Heart right ventricle (tissue), 16 donors: ENCODE measurements at regions not wholly inside any gene's neighbourhood (a gene's known extent, or its start where the extent isn't known, plus 50 kb on each side); places are given as distances from the start of the nearest gene placed in this dataset.

ENCODE experiments used
- ATAC-seq, 8 donors: fragments of 200-7000 bp; cut with Tn5 transposase; one replicate each; pipeline ENCODE4 v1.9.1; 2020; ENCODE audit warnings: mild to moderate bottlenecking in 8 of 8, moderate library complexity in 8 of 8, moderate number of reproducible peaks in 1 of 8
- DNase-seq, 2 donors: peaks; one replicate each; pipeline ENCODE4 v3.0.0-alpha.2; 2020
- H3K27ac ChIP-seq, 10 donors: fragments of 200-600 bp; sonication (generic) in 2 of 10; one replicate each; pipeline versions ENCODE4 v1.5.0 to v1.8.0; 2020 to 2022; ENCODE audit warnings: mild to moderate bottlenecking in 3 of 10
- H3K27me3 ChIP-seq, 7 donors: fragments of 200-600 bp; one replicate each; pipeline ENCODE4 v1.8.0; 2021 to 2022; ENCODE audit warnings: mild to moderate bottlenecking in 2 of 7
- H3K36me3 ChIP-seq, 9 donors: fragments of 200-600 bp; sonication (generic) in 1 of 9; one replicate each; pipeline versions ENCODE4 v1.5.0 to v1.8.0; 2020 to 2022; ENCODE audit warnings: mild to moderate bottlenecking in 2 of 9
- H3K4me1 ChIP-seq, 9 donors: fragments of 200-600 bp; sonication (generic) in 1 of 9; one replicate each; pipeline versions ENCODE4 v1.5.0 to v1.8.0; 2020 to 2022; ENCODE audit warnings: mild to moderate bottlenecking in 4 of 9
- H3K4me3 ChIP-seq, 10 donors: fragments of 200-600 bp; sonication (generic) in 2 of 10; one replicate each; pipeline versions ENCODE4 v1.5.0 to v1.8.0; 2020 to 2022; ENCODE audit warnings: mild to moderate bottlenecking in 7 of 10, moderate library complexity in 2 of 10
- H3K9me3 ChIP-seq, 11 donors: fragments of 200-600 bp in 10 of 11; sonication (generic) in 2 of 11; one replicate each; pipeline versions ENCODE4 v1.5.0 to v1.8.0; 2013 to 2022; ENCODE audit warnings: mild to moderate bottlenecking in 2 of 11, control low read depth in 1 of 11, moderate library complexity in 1 of 11
- WGBS, 2 donors: extraction: QIAGEN DNeasy Blood & Tissue Kit; methylation state at CpG; one replicate each; pipeline ENCODE4 v1.1.7; 2013; ENCODE audit warnings: inconsistent platforms in 1 of 2; 5-methylcytosine and 5-hydroxymethylcytosine counted together
- intact Hi-C, 10 donors: fragments of 100-400 bp; cut with DNase I; formaldehyde crosslinking; loops; one replicate each; pipeline versions ENCODE4 v1.11.1 to v1.14.2; 2022
- TF ChIP-seq, protein P1 (sequence below), 9 donors: fragments of 200-600 bp; sonication (generic) in 2 of 9; IDR thresholded peaks; one replicate each; pipeline versions ENCODE4 v1.5.0 to v1.8.0; 2021 to 2022; ENCODE audit warnings: antibody characterized with exemption in 9 of 9, mild to moderate bottlenecking in 5 of 9, moderate library complexity in 1 of 9
- donor health status: Arrhythmogenic right ventricular cardiomyopathy.
- donor health status: ischemic (EF 13 %, LVEDD 7.1; RV severe dilation, severe dysfunction).
- donor health status: healthy with polysubstance abuse.
- donor health status: DM: no; HTN: yes; CAD: no.
- donor health status: DM: no; HTN: no; CAD: no.
- donor health status: ischemic (EF 25% LVEDD 6.9; RV normal size, moderate dysfunction).
- donor health status: ischemic (EF 25% LVEDD 5.7; RV mildly dilated, moderate dysfunction).
- donor health status: healthy.
- donor health status: DM: yes; HTN: yes; CAD: no.
- donor health status: Ischemic cardiomyopathy.
- donor health status: ischemic (EF 35%, LVEDD 5.7; RV mildly dilated, moderate dysfunction).
- donor health status: nonischemic (EF 11% LVEDD 7.7; RV severe dilation, severe dysfunction).
- donor health status: DM: yes; HTN: yes; CAD: no.
- donor health status: PGD.
- donor health status: ischemic (EF 29% LVEDD 5.4; RV normal size, mild dysfunction).
- donor health status: nonischemic (EF 23%, LVEDD 6.1; RV moderate dilation, normal function).

DNA sequence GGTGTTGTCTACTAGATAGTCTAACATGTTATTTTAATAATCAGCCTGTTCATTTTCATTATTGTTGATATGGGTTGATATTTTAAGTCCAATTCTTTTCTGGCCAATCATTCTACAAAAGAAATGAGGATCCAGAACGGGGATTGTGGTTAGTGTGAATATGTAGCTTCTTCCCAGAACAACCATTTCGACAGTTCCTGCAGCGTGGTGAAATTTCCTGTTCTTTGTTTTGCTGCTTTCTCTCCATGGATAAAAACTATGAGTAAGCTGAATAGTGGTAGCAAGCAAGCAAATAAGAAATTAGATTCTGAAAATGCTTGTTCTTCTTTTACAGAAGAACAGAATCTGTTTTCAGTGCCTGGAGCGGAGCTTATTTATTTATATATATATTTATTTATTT lies 65.5 kb upstream of the F13A1 start:
- TF ChIP-seq, protein P1, sequence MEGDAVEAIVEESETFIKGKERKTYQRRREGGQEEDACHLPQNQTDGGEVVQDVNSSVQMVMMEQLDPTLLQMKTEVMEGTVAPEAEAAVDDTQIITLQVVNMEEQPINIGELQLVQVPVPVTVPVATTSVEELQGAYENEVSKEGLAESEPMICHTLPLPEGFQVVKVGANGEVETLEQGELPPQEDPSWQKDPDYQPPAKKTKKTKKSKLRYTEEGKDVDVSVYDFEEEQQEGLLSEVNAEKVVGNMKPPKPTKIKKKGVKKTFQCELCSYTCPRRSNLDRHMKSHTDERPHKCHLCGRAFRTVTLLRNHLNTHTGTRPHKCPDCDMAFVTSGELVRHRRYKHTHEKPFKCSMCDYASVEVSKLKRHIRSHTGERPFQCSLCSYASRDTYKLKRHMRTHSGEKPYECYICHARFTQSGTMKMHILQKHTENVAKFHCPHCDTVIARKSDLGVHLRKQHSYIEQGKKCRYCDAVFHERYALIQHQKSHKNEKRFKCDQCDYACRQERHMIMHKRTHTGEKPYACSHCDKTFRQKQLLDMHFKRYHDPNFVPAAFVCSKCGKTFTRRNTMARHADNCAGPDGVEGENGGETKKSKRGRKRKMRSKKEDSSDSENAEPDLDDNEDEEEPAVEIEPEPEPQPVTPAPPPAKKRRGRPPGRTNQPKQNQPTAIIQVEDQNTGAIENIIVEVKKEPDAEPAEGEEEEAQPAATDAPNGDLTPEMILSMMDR (IDR thresholded peaks at IDR 0.05): no peak
- H3K4me1 ChIP-seq: peaks cover 0 to 31% (median 0%) of the 10 kb centered on the region in 9 donors
- 66 to 69% methylated on average over 4 of the region's 4 CpGs for WGBS, 2 donors
- intact Hi-C loops: no loop called here
- no peaks in the 10 kb centered on the region for H3K9me3 ChIP-seq
- peak in 2 of 8 donors; percentile 20 to 47 for ATAC-seq
- peak overlapping the region in 2 of 10 donors; percentile 28 to 83 for H3K27ac ChIP-seq
- H3K27me3 ChIP-seq: no peaks in the 10 kb centered on the region
- no peak for DNase-seq
- no peak overlapping the region for H3K4me3 ChIP-seq
- no peaks in the 10 kb centered on the region for H3K36me3 ChIP-seq

DNA sequence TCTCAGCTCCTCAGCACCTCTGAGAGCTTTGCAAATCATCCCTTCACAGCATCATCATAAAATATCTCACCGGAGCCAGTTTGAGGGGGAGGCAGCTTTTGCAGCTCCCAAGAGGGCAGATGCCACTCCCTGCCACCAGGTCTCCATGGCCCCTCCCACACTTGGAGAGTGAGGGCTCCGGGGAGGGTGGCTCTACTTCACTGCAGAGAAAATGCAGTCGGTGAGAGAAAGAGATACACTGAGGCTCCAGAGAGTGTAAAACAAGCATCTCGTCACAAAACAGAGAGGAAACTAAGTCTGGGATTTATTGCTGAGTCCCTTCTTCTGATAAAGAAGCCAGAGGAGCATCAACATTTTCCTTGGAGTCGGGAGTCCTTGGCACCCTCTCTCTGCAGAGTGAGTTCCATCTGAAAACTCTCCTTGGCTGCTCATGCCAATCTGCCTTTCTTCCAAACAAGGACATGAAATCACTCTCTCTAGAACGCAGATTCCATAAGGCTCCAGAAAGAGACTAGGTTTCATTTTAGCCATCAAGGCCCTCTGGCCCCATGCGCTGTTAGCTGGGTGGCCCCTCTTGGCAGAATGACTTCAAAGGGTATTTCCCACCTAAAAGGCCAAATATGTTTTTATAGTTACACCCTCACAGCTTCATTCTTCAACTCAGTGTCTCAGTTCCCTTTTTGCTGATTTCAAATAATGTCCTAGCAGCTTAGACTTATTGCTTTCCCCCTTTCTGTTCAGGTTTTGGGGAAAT lies 70.6 kb upstream of the F13A1 start:
- TF ChIP-seq, protein P1 (IDR thresholded peaks at IDR 0.05): no peak
- WGBS, 2 donors: 59 to 69% methylated on average over 7 of the region's 7 CpGs
- H3K4me3 ChIP-seq: no peak overlapping the region
- H3K27me3 ChIP-seq: no peaks in the 10 kb centered on the region
- H3K4me1 ChIP-seq: peaks cover 0 to 42% (median 5%) of the 10 kb centered on the region in 9 donors
- H3K9me3 ChIP-seq: no peaks in the 10 kb centered on the region
- ATAC-seq (no peak), DNase-seq (no peak)
- H3K36me3 ChIP-seq: no peaks in the 10 kb centered on the region
- peak overlapping the region in 1 of 10 donors; percentile 16 for H3K27ac ChIP-seq
- intact Hi-C loops: loop anchor here in 1 of 10 donors (10.0 kb wide), 1 partner anchor 76 kb away; no protein-coding TSS in a partner anchor

DNA sequence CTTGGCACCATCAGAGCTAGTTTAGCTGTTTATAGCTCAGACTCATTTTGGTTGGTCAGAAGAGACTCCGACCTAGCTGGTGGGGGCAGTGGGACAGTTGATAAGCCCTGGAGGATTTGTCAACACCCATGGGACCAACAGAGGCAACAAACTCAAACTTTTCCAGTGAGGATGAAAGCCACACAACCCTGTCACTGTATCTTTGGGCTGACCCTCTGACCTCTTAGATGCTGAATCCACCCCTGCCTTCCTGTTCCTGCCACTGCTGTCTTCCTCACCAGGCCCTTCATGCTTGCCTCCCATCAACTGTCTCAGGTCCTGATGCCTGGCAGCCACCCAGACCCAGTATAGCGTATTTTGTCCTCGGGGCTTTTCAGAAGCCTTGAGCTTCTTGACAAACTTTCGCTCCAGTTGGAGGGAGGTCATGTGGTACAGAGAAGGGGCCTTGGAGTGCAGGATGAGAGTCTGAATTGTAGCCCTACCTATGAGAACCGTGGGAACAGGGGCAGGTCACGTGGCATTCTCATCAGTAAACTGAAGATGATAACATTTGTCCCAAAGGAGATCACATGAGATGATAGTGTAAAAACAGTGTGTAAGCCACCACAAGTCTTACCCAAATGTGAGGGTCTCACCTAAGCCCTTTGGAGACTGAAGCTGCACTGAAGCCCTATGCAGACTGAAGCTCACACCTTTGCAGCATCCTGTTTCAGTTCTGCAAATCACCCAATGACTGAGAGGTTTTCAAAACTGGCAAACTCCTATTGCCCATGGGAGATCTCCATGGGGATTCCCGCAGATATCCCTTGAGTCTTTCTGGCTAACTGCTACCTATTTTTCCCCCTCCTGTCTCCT lies 72.0 kb upstream of the F13A1 start:
- Histone ChIP-seq H3K27ac (no peak overlapping the region), H3K4me1 (peaks cover 0 to 38% (median 5%) of the 10 kb centered on the region in 9 donors), H3K36me3 (no peaks in the 10 kb centered on the region), H3K4me3 (no peak overlapping the region), H3K27me3 (no peaks in the 10 kb centered on the region), H3K9me3 (no peaks in the 10 kb centered on the region)
- intact Hi-C loops: loop anchor here in 1 of 10 donors (10.0 kb wide), 1 partner anchor 78 kb away; no protein-coding TSS in a partner anchor
- no peak for DNase-seq
- TF ChIP-seq, protein P1 (IDR thresholded peaks at IDR 0.05): no peak
- WGBS, 2 donors: 78 to 81% methylated on average over 7 of the region's 7 CpGs
- no peak for ATAC-seq

DNA sequence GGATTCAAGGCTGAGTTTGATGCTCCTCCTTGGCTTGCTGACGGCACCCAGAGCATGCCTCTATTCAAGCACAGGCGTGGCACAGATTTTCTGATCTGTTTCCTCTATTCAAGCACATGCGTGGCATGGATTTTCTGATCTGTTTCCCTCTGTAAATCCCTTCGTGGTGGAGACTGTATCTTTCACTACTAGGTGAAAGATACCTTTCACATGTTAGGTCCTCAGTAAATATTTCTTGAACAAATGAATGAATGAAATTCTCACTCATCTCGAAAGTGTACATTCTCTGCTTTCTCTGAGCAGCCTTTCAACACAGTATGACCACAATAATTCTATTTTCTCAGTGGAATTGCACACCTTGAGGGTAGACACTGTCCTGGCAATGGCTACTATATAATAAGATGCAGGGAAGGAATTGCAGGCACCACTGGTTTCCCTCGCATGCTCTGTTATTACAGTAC lies 72.6 kb upstream of the F13A1 start:
- DNase-seq (no peak), ATAC-seq (no peak)
- no peaks in the 10 kb centered on the region for H3K27me3 ChIP-seq
- H3K4me3 ChIP-seq: no peak overlapping the region
- H3K9me3 ChIP-seq: no peaks in the 10 kb centered on the region
- no peak overlapping the region for H3K27ac ChIP-seq
- peaks cover 0 to 35% (median 5%) of the 10 kb centered on the region in 9 donors for H3K4me1 ChIP-seq
- intact Hi-C loops: loop anchor here in 1 of 10 donors (10.0 kb wide), 1 partner anchor 78 kb away; no protein-coding TSS in a partner anchor
- TF ChIP-seq, protein P1 (IDR thresholded peaks at IDR 0.05): no peak
- WGBS, 2 donors: 84 to 87% methylated on average over 6 of the region's 6 CpGs
- no peaks in the 10 kb centered on the region for H3K36me3 ChIP-seq
